Fibroblast of pulmonary artery (primary cell): ENCODE measurements at regions not wholly inside any gene's neighbourhood (a gene's known extent, or its start where the extent isn't known, plus 50 kb on each side); places are given as distances from the start of the nearest gene placed in this dataset.

ENCODE experiments used
- DNase-seq: peaks from one replicate; pipeline ENCODE4 v3.0.0-alpha.2; 2010; ENCODE audit warnings: low read depth
- H3K4me3 ChIP-seq: replicated peaks from 2 replicates; pipeline ENCODE4 v1.5.1; 2011; ENCODE audit warnings: low read depth, mild to moderate bottlenecking, control low read depth, low read length, moderate library complexity
- TF ChIP-seq, protein P1 (sequence below): IDR thresholded peaks from 2 replicates; pipeline ENCODE4 v1.5.1; 2011; ENCODE audit warnings: mild to moderate bottlenecking, control low read depth, low read length, inconsistent platforms; ENCODE audit errors: missing control alignments

DNA sequence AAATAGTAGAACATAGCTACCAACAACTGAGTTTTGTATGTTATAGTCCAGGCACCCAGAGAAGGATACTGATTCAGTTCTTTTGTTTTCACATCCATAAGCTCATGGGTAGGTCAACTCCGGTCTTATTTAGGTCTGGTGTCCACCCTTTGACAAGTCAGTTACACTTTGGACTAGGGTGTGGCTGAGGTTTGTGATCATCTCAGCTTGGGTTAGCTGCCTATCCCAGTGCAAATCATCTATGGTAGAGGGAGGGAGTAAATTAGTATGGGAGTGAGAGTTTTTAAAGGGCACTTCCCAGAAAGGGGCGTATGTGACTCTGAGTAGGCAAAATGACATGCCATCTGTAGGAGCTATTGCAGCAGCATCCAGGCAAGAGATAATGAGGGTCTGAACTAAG is 66.1 kb downstream of the TANC2 start:
- TF ChIP-seq, protein P1, sequence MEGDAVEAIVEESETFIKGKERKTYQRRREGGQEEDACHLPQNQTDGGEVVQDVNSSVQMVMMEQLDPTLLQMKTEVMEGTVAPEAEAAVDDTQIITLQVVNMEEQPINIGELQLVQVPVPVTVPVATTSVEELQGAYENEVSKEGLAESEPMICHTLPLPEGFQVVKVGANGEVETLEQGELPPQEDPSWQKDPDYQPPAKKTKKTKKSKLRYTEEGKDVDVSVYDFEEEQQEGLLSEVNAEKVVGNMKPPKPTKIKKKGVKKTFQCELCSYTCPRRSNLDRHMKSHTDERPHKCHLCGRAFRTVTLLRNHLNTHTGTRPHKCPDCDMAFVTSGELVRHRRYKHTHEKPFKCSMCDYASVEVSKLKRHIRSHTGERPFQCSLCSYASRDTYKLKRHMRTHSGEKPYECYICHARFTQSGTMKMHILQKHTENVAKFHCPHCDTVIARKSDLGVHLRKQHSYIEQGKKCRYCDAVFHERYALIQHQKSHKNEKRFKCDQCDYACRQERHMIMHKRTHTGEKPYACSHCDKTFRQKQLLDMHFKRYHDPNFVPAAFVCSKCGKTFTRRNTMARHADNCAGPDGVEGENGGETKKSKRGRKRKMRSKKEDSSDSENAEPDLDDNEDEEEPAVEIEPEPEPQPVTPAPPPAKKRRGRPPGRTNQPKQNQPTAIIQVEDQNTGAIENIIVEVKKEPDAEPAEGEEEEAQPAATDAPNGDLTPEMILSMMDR, result no peak
- no peak for DNase-seq

DNA sequence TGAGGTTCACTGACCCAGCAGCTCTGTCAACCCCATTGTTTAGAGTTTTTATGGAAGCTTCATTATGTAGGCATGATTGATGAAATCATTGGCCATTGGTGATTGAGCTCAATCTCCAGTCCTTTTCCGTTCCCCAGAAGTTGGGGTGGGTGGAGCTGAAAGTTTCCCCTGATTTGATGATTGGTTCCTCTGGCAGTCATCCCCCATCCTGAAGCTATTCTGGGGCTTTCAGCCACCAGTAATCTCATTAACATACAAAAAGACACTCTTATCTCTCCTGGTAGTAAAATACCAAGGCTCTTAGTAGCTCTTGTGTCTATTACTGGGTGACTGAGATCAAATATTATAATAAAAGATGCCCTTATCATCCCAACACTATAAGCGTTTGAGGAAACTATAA is 67.1 kb downstream of the TANC2 start:
- TF ChIP-seq, protein P1, result no peak
- no peak overlapping the region for H3K4me3 ChIP-seq
- DNase-seq, result no peak

More for the DNA sequence above, 66.1 kb downstream of the TANC2 start:
- no peak overlapping the region for H3K4me3 ChIP-seq

- TF ChIP-seq, protein P1, result no peak
- DNase-seq, result peak; percentile 64
- H3K4me3 ChIP-seq, result no peak overlapping the region
These were observed 69.2 kb downstream of the TANC2 start for GRCh38 chr17:63035271-63035670.

- TF ChIP-seq, protein P1, result no peak
- DNase-seq, result no peak
- H3K4me3 ChIP-seq, result no peak overlapping the region
These were observed 69.7 kb downstream of the TANC2 start for GRCh38 chr17:63035695-63036094.

DNA sequence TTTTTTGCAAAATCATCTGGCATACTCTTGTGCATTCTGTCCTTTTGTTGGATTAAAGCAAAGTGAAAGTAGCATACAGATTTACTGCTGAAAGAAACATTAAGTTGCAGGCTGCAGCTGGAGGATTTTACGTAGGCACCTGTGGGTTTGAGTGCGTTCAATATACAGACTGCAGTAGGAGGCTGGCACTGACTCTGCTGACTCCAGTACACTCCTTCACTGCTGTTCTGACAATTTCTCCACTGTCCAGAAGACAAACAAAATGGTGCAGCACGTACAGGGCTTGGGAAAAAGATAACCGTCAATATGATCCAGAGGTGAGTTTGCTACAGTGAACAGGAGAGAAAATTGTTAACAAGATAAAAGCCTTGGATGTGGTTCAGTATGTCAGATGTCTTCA is 73.3 kb downstream of the TANC2 start:
- H3K4me3 ChIP-seq, result no peak overlapping the region
- peak; percentile 8 for DNase-seq
- TF ChIP-seq, protein P1, result no peak

- peak; percentile 46 for DNase-seq
- TF ChIP-seq, protein P1, result no peak
- no peak overlapping the region for H3K4me3 ChIP-seq
These were observed 74.0 kb downstream of the TANC2 start for GRCh38 chr17:63039899-63040602.

- H3K4me3 ChIP-seq, result no peak overlapping the region
- TF ChIP-seq, protein P1, result no peak
- no peak for DNase-seq
These were observed 74.8 kb downstream of the TANC2 start for GRCh38 chr17:63040816-63041215.
